HG03135 (cell line): ENCODE measurements at regions not wholly inside any gene's neighbourhood (a gene's known extent, or its start where the extent isn't known, plus 50 kb on each side); places are given as distances from the start of the nearest gene placed in this dataset.
"Not testable (repeated sequence)": the region's sequence is repeated elsewhere in the genome, so short reads cannot be mapped to it uniquely, and the experiment has no call there.

Experiments
- ATAC-seq: cut with Tn5 transposase; IDR thresholded peaks from one replicate; pipeline ENCODE4 v1.9.1; 2021; ENCODE audit warnings: mild to moderate bottlenecking, moderate library complexity; ENCODE audit not compliant: unreplicated experiment

- no peak for ATAC-seq
Observed at GRCh38 chr6:51299621-51300380, 481.1 kb downstream of the TFAP2B start.

DNA sequence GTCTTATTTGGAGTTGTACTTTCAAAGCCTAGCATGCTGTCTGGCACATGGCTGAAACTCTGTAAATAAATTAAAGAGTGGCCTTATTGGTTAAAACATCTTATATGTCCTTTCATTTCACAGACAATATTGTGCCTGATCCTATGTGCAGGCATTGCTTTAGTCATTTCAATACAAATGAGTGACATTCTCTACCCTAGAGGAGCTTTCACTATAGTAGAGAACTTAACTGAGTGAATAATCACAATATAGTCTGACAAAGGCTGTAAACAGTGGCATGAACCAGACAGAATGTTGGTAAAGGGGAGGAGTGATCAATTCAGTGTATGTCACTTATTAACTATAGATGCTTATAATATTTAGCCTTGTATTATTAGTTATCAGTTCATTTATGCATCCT is 481.8 kb downstream of the TFAP2B start:
- ATAC-seq = no peak

DNA sequence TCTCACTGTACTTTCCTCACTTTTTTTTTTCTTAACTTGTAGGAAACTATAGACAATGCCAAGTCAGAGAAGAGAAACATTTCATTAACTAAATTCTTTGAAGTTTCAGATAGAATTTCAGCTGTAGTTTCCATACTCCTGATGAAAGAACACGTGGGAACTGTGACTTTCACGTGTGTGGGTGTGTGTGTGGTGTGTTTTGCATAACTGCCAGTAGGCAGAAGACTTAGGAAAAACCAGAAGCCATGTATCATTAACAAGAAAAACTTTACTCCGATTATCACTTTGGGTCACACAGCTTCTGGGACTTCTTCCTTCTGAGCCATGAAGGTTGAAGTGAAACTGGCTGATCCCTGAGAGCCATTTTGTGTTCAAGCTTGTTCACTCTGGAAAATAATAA is 483.3 kb downstream of the TFAP2B start:
- no peak for ATAC-seq

GRCh38 chr6:51302431-51302830 is 483.8 kb downstream of the TFAP2B start:
- ATAC-seq = no peak

DNA sequence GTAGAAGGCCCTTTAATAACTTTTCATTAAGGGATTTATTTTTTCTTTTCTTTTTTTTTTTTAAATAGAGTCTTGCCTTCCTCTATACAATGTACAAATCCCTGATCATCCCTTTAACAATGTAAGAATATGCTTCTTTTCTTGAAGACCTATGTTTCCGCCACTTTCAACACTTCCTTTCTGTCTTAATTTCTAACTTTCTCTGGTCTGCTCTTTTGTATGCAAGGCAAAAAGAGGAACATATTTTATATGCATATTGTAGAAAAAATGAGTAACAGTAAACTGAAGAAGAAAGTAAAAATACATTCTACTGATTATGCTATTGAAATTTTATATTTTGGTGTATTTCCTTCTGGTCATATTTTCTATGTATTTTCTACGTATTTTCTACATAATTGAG is 484.7 kb downstream of the TFAP2B start:
- ATAC-seq = no peak

GRCh38 chr6:51314965-51315364 is 496.3 kb downstream of the TFAP2B start:
- ATAC-seq = no peak

DNA sequence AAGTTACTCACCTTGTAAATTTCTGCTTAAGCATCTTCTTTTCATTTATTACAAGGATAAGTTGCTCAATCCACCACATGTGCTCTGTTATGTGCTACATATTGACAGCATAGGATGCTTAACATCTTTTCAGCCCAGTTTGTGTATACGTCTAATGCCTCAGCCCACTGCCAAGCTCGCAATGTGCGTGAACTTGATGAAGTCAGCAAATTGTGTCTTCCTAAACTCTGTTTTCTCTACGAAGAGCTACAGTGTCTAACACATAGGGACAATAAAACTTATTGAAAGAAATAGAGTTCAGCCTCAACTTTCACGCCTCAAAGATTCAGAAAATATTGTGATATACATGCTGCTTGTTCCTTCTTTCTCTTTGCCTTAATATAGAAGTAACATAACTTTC is 500.0 kb downstream of the TFAP2B start:
- ATAC-seq = no peak

DNA sequence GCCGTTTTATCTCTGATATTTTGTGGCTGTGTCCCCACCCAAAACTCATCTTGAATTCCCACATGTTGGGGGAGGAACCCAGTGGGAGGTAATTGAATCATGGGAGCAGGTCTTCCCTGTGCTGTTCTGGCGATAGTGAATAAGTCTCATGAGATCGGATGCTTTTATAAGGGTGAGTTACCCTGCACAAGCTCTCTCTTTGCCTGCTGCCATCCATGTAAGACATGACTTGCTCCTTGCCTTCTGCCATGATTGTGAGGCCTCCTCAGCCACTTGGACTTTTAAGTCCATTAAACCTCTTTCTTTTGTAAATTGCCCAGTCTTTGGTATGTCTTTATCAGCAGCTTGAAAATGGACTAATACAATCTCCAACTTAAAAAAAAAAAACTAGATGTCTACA is 502.8 kb downstream of the TFAP2B start:
- ATAC-seq = not testable (repeated sequence)

- ATAC-seq = no peak
Observed at GRCh38 chr6:51322505-51322904, 503.8 kb downstream of the TFAP2B start.

DNA sequence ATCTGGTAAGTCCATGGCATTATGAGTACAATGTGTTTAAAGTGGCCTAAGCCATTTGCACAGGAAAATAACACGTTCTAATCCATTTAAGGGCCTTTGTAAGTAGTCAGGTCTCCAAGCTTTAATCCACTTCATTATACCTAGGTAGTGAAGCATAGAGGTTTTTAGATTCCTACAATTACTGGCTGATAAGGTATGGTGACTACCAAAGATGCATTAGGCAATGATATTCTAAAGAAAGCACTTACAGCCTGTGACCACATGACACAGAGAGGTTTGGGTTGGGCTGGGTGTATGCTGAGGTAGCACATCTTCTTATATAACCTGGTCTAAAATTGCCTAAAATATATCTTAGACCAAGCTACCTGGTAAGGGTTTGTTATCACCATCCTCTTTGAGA is 504.4 kb downstream of the TFAP2B start:
- ATAC-seq = no peak

GRCh38 chr6:51330971-51331370 is 512.3 kb downstream of the TFAP2B start:
- no peak for ATAC-seq

- no peak for ATAC-seq
Observed at GRCh38 chr6:51335543-51335942, 516.9 kb downstream of the TFAP2B start.

DNA sequence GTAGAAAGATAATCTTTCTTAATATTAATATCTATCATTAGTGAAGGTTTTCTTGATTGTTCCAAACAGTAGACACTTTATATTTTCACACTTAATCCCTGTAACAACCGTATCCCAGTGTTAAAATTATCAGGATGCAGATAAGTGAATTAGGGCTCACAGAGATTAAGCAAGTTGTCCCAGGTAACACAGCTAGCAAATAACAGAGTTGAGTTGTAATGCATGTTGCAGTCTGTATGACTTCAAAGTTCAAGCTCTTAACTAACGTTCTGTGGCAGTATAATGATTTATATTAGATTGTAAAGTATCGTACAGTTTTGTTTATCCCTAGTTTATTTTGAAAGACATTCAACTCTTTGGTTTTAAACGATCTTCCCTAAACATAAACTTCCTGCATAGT is 517.5 kb downstream of the TFAP2B start:
- ATAC-seq = no peak

GRCh38 chr6:51337277-51337676 is 518.6 kb downstream of the TFAP2B start:
- ATAC-seq = no peak

GRCh38 chr6:51339108-51339507 is 520.4 kb downstream of the TFAP2B start:
- no peak for ATAC-seq

DNA sequence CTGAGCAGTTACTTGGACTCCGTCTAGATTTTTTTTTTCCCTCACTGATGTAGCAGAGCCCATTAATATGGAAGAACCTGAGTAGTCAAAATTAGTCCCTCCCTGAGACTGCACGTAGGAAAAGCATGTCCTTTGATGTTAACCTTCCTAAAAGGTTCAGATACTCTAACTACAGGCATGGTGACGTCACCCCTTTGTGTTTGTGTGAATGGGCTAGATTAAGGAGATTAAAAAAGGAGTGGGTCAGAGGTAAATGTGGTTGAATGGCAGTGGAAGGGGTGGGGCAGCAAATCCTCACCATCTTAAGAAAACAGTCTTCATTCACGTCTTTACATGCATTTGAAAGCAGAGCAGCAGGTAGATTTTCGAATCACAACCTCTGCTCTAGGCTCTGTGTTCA is 521.1 kb downstream of the TFAP2B start:
- no peak for ATAC-seq

- ATAC-seq = no peak
Observed at GRCh38 chr6:51342393-51342792, 523.7 kb downstream of the TFAP2B start.

DNA sequence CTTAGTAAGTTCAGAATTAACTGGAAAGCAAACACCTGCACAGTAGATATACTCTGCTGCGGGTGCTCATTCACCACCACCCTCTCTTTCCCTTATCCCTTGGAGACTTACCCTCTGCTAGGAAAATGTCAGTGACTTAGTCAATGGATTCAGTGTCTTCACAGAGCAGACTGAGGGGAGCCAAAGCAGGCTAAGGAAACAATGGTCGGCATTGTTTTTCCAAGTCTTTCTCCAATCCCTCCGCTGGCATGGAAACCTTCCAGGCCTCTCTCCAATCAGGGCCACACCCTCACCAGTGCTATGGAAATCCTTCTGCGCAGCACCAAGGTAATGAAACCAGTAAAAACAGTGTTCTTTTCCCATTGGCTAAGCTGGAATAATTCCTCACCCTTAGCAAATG is 531.2 kb downstream of the TFAP2B start:
- ATAC-seq = no peak

DNA sequence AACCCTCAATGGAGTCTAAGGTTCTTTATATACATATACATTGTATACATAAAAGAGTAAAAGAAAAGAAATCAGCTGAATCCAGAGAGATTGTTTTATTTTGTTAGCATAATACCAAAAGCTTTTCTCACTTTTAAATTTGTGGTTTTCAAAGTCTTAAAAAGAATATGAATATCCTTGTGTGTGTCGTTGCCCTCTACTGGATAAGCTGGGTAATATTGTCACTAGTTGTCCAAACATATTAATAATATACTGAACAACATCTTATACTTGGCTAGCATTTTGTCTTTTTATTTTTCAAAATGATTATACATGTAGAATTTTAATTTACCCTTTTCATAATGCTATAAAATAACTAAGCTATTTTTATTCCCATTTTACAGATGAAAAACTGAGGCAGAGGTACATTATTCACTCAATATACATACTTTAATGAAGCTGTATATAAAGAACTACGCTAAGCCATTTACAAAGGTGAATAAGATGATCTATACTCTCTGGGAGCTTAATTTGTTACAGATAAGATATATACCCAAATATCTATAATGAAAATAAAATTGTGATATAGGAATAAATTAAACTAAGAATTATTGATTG is 531.7 kb downstream of the TFAP2B start:
- ATAC-seq = no peak

DNA sequence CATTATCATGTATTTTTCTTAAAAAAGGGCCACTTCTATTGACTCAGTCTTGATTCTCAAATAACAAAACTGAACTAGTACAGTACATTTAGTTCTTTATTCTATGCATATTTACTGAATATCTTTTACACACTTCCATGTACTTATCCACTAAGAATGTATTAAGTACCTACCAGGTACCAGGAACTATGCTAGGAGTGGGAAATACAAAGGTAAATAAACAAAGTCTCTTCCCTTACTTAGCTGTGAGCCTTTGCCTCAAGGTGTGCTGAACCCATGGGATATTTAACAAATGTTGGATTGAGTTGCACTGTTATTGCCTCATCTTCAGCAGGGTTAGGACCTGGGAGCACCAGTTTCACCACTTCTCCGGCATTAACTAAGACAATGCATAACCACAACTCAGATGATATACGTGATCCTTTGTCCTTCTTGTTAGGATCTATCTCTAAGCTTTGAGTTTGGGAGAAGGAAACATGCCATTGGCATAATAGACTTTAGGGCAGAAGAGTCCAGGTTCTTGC is 533.9 kb downstream of the TFAP2B start:
- ATAC-seq = no peak

DNA sequence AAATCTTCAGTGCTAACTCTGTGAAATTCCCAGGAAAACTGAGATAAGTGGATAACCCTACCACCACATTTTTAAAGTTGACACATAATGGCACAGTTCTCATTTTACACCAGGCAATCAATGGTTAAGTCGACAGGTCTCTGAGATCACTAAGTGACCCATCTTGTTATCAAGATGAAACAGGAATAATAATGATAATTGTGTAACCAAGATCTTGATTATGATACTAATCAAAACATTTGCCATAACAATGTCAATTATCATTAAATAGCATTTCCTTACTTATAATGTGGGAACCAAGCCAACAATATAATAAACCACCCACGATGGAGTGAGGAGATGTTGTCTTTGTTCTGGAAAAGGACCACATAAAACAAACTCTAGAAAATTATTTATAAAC is 541.6 kb downstream of the TFAP2B start:
- ATAC-seq = no peak

- no peak for ATAC-seq
Observed at GRCh38 chr6:51365566-51365965, 546.9 kb downstream of the TFAP2B start.

GRCh38 chr6:51369485-51369884 is 550.8 kb downstream of the TFAP2B start:
- no peak for ATAC-seq
